ENCODE measurements at regions not wholly inside any gene's neighbourhood (a gene's known extent, or its start where the extent isn't known, plus 50 kb on each side); places are given as distances from the start of the nearest gene placed in this dataset.

DNA sequence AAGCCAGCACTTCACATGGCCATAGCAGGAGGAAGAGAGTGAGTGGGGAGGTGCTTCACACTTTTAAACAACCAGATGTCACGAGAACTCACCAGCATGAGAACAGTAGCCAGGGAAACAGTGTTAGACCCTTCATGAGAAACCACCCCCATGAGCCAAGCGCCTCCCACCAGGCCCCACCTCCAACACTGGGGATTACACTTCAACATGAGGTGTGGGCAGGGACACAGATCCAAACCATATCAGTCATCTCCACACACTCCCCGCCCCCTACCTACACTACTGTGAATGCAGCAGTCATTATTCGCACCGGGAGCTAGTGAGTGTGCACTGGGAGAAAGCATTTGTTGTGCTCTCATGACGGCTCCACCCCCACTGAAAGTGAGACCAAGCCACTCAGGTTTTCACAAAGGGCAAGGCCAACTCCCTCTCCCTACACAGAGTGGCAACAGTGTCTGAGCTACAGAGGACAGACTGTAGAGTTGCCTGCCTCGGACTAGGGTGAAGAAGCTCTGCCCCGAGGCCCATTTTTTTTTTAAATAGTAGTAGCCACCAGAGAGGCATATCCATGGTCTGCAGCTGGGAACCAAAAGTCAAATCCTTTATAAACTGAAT, 125.6 kb downstream of the BARHL2 start:
- no peaks in the 10 kb centered on the region for H3K4me1 ChIP-seq (ENCODE audit: insufficient read depth, low read length)
- H3K27me3 ChIP-seq (ENCODE audit: insufficient read depth, low read length) = no peaks in the 10 kb centered on the region
- no peaks in the 10 kb centered on the region for H3K36me3 ChIP-seq (ENCODE audit: insufficient read depth, low read depth, low read length)
- H3K27ac ChIP-seq (ENCODE audit: low read length) = no peak overlapping the region
- H3K9me3 ChIP-seq (ENCODE audit: insufficient read depth, low read depth, low read length) = no peaks in the 10 kb centered on the region; the same call in 1 of the 2 replicates
- no peak overlapping the region for H3K9ac ChIP-seq (ENCODE audit: low read depth, low read length)
- no peak overlapping the region for H3K4me3 ChIP-seq (ENCODE audit: low read length)

DNA sequence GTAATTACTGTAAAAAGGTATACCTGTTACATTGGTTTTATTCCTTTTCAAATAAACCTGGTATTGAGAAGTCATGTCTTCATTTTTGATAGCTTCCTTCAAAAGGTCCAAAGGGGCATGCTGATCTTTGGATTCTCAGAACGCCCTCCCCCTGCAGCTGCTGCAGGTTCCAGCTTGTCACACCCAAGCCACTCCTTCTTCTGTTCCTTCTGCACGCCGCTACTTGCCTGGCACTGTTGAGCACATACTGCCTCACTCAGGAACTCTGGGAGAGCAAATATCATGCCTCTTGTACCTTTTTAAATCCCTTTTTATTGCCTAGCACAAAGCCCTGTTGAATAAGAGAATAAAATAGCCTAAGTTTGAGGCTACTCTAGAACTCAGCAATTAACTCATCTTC, 136.9 kb downstream of the BARHL2 start:
- Histone ChIP-seq H3K27ac (ENCODE audit: low read length) (no peak overlapping the region), H3K9me3 (ENCODE audit: insufficient read depth, low read depth, low read length) (no peaks in the 10 kb centered on the region), H3K36me3 (ENCODE audit: insufficient read depth, low read depth, low read length) (no peaks in the 10 kb centered on the region), H3K27me3 (ENCODE audit: insufficient read depth, low read length) (no peaks in the 10 kb centered on the region), H3K9ac (ENCODE audit: low read depth, low read length) (no peak overlapping the region), H3K4me1 (ENCODE audit: insufficient read depth, low read length) (no peaks in the 10 kb centered on the region), H3K4me3 (ENCODE audit: low read length) (no peak overlapping the region)

DNA sequence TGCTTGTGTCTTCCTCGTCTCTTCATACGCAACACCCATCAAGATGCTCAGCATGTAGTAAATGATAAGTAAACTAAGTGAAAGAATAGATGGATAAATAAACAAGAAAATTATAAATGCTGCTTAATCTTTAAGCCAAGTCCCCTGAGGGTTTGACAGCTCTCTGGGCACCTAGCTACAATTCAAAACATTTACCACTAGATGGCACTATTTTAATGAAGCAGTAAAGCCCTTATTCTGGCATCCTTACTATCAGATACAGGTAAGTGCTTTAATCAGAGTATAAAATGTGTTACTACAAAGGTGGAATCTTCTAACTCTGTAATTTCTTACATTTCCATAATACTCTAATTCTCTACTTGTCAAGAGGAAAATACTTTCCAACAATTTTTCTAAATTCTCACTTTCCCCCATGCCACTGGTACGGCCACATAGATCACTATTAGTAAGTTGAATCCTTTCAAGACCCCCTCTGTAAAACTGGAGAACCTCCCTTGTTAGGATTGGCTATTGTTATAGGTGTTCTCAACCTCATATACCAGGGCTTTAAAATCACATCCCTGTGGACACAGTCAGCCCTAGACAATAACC, 137.8 kb downstream of the BARHL2 start:
- H3K27ac ChIP-seq (ENCODE audit: low read length) = no peak overlapping the region
- no peaks in the 10 kb centered on the region for H3K27me3 ChIP-seq (ENCODE audit: insufficient read depth, low read length)
- no peaks in the 10 kb centered on the region for H3K36me3 ChIP-seq (ENCODE audit: insufficient read depth, low read depth, low read length)
- no peak overlapping the region for H3K4me3 ChIP-seq (ENCODE audit: low read length)
- no peaks in the 10 kb centered on the region for H3K4me1 ChIP-seq (ENCODE audit: insufficient read depth, low read length)
- no peaks in the 10 kb centered on the region for H3K9me3 ChIP-seq (ENCODE audit: insufficient read depth, low read depth, low read length)
- no peak overlapping the region for H3K9ac ChIP-seq (ENCODE audit: low read depth, low read length)

DNA sequence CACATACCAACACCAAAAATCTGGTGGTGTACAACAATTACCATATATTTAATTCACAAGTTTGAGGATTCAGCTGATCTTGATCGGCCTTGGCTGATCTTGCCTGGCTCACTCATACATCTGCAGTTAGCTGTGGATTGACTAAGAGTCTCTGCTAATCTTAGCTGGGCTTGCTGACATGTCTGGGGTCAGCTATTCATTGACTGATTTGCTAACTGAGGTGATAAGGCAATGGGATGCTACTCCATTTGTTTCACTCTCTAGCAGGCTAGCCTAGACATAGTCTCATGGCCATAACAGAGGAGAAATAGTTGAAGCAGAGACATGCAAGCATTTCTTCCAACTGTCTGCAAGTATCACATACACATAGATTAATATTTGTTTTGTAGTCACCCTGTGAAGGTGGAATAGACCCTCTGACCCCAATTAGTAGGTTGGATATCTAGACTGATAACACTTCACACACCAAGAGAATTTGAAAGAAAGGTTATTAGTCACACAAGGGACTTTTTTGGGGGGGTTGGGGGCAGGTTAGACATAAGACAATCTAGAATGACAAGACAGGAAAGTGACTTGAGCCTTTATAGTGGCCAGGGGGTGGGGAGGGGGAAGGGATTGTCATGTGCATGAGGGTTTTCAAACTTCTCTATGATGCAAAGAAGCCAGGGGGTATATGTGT, 142.3 kb downstream of the BARHL2 start:
- Histone ChIP-seq H3K27ac (ENCODE audit: low read length) (no peak overlapping the region), H3K27me3 (ENCODE audit: insufficient read depth, low read length) (no peaks in the 10 kb centered on the region), H3K36me3 (ENCODE audit: insufficient read depth, low read depth, low read length) (no peaks in the 10 kb centered on the region), H3K4me3 (ENCODE audit: low read length) (no peak overlapping the region), H3K9ac (ENCODE audit: low read depth, low read length) (no peak overlapping the region), H3K4me1 (ENCODE audit: insufficient read depth, low read length) (no peaks in the 10 kb centered on the region), H3K9me3 (ENCODE audit: insufficient read depth, low read depth, low read length) (no peaks in the 10 kb centered on the region)

DNA sequence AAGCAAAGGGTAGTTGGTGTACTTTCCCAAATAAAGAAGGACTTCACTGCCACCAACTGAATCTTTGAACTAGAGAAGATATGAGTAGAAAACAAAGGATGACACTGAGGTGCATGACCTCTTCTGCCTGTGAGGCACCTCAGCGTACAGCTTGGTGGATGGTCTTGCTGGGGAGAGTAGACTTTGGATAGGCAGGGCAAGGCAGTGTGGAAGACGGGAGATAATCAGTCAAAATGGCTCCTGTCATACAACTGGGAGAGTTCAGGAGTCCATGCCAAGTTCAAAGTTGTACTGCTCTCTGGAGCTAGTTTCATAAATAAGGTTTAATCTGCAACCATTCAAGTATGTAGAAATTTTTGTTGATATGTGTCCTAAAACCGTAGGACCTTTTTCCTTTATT, 143.4 kb downstream of the BARHL2 start:
- H3K9me3 ChIP-seq (ENCODE audit: insufficient read depth, low read depth, low read length) = no peaks in the 10 kb centered on the region
- no peak overlapping the region for H3K27ac ChIP-seq (ENCODE audit: low read length)
- no peaks in the 10 kb centered on the region for H3K36me3 ChIP-seq (ENCODE audit: insufficient read depth, low read depth, low read length)
- no peak overlapping the region for H3K9ac ChIP-seq (ENCODE audit: low read depth, low read length)
- H3K4me1 ChIP-seq (ENCODE audit: insufficient read depth, low read length) = no peaks in the 10 kb centered on the region; the same call in 1 of the 2 replicates
- H3K4me3 ChIP-seq (ENCODE audit: low read length) = no peak overlapping the region
- H3K27me3 ChIP-seq (ENCODE audit: insufficient read depth, low read length) = no peaks in the 10 kb centered on the region

DNA sequence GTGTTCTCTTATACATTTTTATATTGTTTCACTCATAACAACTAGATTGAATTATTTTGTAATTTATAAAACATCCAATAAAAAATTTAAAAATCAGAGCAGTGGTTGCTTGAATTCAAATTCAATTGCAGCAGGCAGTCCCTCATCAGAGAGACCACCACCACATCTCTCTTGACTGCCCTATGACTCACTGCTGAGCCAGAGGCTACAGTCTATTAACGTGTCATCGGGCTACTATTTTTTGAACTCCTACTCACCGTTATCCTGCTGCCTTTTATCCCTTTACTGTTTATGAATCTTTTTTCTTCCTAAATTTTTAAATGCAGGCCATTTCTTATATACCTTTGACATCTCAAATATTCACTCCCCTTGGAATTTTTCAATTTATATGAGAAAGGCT, 144.7 kb downstream of the BARHL2 start:
- H3K27me3 ChIP-seq (ENCODE audit: insufficient read depth, low read length) = no peaks in the 10 kb centered on the region
- no peak overlapping the region for H3K27ac ChIP-seq (ENCODE audit: low read length)
- no peak overlapping the region for H3K4me3 ChIP-seq (ENCODE audit: low read length)
- H3K9ac ChIP-seq (ENCODE audit: low read depth, low read length) = no peak overlapping the region
- no peaks in the 10 kb centered on the region for H3K36me3 ChIP-seq (ENCODE audit: insufficient read depth, low read depth, low read length)
- no peaks in the 10 kb centered on the region for H3K9me3 ChIP-seq (ENCODE audit: insufficient read depth, low read depth, low read length)
- no peaks in the 10 kb centered on the region; the same call in 1 of the 2 replicates for H3K4me1 ChIP-seq (ENCODE audit: insufficient read depth, low read length)

DNA sequence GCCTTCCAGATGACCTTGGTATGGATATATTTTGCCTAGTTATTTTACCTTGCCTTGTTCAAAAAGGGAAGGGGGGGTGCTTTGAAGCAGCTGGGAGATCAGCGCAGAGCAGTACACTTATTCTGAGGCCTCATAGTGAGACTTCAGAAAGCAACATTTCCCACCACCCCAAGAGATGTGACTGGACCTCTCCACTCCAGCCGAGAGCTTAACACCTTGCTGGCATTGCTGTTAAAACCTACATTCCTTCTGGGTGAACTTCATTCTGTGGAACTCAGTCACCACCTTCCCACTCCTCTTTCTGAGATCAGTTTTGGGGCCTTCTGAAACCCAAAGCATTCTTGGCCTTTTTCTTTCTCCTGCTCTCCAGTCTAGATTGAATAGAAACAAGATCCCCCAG, 148.7 kb downstream of the BARHL2 start:
- no peaks in the 10 kb centered on the region for H3K36me3 ChIP-seq (ENCODE audit: insufficient read depth, low read depth, low read length)
- no peak overlapping the region for H3K9ac ChIP-seq (ENCODE audit: low read depth, low read length)

DNA sequence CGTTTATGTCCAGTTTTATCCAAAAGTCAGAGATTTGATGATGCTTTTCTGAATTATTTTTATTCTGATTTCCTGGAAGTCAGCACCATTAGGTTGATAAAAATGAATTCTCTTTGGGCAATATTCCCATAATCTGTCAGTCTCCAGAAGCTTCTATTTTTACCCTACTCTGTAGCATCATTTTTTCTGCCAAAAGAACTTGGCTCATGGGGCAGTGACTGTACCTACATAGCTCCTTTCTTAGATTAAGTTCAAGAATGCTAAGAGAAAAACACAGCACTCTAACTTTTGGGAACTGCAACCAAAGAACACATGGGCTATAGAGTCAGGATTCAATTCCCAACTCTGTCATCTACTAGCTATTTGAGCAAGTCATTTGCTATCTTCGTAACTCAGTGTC, 152.9 kb downstream of the BARHL2 start:
- Histone ChIP-seq H3K36me3 (ENCODE audit: insufficient read depth, low read depth, low read length) (no peaks in the 10 kb centered on the region), H3K4me3 (ENCODE audit: low read length) (no peak overlapping the region), H3K27ac (ENCODE audit: low read length) (no peak overlapping the region), H3K9me3 (ENCODE audit: insufficient read depth, low read depth, low read length) (no peaks in the 10 kb centered on the region), H3K9ac (ENCODE audit: low read depth, low read length) (no peak overlapping the region), H3K4me1 (ENCODE audit: insufficient read depth, low read length) (peaks cover 22% of the 10 kb centered on the region; the same call in 1 of the 2 replicates), H3K27me3 (ENCODE audit: insufficient read depth, low read length) (peaks cover 47% of the 10 kb centered on the region)

More for the DNA sequence above, 148.7 kb downstream of the BARHL2 start:
- Histone ChIP-seq H3K9me3 (ENCODE audit: insufficient read depth, low read depth, low read length) (no peaks in the 10 kb centered on the region), H3K4me1 (ENCODE audit: insufficient read depth, low read length) (no peaks in the 10 kb centered on the region; the same call in 1 of the 2 replicates), H3K4me3 (ENCODE audit: low read length) (no peak overlapping the region), H3K27me3 (ENCODE audit: insufficient read depth, low read length) (peaks cover 13% of the 10 kb centered on the region; the same call in 1 of the 2 replicates), H3K27ac (ENCODE audit: low read length) (no peak overlapping the region)

DNA sequence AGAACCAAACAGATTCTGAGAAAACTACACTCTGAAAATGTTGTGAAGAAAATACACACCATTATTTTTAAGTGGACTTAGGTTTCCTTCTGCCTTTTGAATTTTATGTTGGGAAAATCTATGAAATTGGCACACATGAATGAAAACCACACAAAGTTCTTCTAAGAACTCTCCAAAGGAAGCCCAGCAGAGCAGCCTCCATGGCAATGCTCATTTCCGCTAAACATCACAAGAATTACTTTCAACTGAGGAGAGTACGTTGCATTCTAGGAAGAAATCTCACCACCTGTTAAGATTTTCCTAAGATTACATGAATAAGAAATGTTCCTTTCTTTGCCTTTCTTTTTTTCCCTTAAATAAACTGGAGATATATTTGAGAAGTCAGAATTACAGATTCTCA, 154.2 kb downstream of the BARHL2 start:
- Histone ChIP-seq H3K4me3 (ENCODE audit: low read length) (no peak overlapping the region), H3K4me1 (ENCODE audit: insufficient read depth, low read length) (peaks cover 32% of the 10 kb centered on the region), H3K36me3 (ENCODE audit: insufficient read depth, low read depth, low read length) (no peaks in the 10 kb centered on the region), H3K27ac (ENCODE audit: low read length) (no peak overlapping the region), H3K9ac (ENCODE audit: low read depth, low read length) (no peak overlapping the region), H3K27me3 (ENCODE audit: insufficient read depth, low read length) (peaks cover 57% of the 10 kb centered on the region), H3K9me3 (ENCODE audit: insufficient read depth, low read depth, low read length) (no peaks in the 10 kb centered on the region)

DNA sequence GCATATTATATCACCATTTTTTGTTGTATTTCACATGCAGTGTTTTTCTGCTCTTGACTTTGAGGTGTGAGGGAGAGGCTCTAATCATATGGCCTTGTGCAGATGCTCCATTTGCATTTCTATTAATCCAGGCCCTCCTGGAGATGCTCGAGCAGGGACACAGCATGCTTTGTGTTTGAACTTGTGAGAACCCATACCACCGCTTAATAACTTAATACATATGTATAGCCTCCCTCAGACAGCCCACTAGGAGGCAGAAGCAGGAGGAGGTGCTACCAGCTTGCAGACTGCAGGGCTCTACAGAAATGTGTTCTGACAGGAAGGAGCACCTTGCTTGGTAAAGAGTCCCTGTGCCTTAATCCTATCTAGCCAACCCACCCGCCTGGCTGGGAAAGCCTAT, 155.2 kb downstream of the BARHL2 start:
- Histone ChIP-seq H3K4me1 (ENCODE audit: insufficient read depth, low read length) (peaks cover 32% of the 10 kb centered on the region), H3K36me3 (ENCODE audit: insufficient read depth, low read depth, low read length) (no peaks in the 10 kb centered on the region), H3K27me3 (ENCODE audit: insufficient read depth, low read length) (peaks cover 59% of the 10 kb centered on the region), H3K27ac (ENCODE audit: low read length) (no peak overlapping the region), H3K4me3 (ENCODE audit: low read length) (peak overlapping the region; percentile 35; the same call in 1 of the 2 replicates), H3K9me3 (ENCODE audit: insufficient read depth, low read depth, low read length) (no peaks in the 10 kb centered on the region), H3K9ac (ENCODE audit: low read depth, low read length) (no peak overlapping the region)

DNA sequence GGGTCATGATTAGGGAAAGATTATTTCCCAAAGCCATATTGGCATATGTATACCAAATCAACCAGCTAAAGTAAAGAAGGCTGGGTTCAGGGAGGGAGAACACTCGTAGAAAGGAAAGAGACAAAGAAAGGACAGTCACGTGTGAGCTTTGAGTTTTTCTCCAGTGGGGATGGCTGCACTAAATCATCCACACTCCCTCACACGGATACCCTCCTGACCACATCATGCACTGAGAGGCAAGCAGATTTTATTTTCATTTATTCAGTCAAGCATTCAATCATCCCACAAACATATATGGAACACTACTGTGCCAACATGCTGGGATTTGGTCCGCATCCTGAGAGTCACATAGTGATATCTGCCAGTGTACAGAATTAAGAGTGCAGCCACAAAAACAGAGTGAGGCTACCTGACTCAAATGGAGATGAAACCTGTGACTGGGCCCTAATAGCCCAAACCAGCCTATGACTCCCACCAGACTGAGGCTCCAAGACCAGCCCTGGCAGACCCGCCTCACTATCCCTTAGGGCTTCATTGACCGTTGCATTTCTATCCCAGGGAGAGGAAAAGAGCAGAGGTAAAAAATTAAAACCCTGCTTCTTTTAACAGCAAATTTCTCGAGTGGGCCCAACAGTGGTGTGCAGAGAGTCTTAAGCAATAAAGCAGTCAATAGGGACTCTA, 155.9 kb downstream of the BARHL2 start:
- H3K27ac ChIP-seq (ENCODE audit: low read length) = no peak overlapping the region
- H3K9ac ChIP-seq (ENCODE audit: low read depth, low read length) = no peak overlapping the region
- peaks cover 59% of the 10 kb centered on the region for H3K27me3 ChIP-seq (ENCODE audit: insufficient read depth, low read length)
- H3K36me3 ChIP-seq (ENCODE audit: insufficient read depth, low read depth, low read length) = no peaks in the 10 kb centered on the region
- H3K4me1 ChIP-seq (ENCODE audit: insufficient read depth, low read length) = peaks cover 32% of the 10 kb centered on the region
- H3K9me3 ChIP-seq (ENCODE audit: insufficient read depth, low read depth, low read length) = no peaks in the 10 kb centered on the region
- H3K4me3 ChIP-seq (ENCODE audit: low read length) = peak overlapping the region; percentile 11; the same call in 1 of the 2 replicates
